ENCODE measurements at regions not wholly inside any gene's neighbourhood (a gene's known extent, or its start where the extent isn't known, plus 50 kb on each side); places are given as distances from the start of the nearest gene placed in this dataset.

DNA sequence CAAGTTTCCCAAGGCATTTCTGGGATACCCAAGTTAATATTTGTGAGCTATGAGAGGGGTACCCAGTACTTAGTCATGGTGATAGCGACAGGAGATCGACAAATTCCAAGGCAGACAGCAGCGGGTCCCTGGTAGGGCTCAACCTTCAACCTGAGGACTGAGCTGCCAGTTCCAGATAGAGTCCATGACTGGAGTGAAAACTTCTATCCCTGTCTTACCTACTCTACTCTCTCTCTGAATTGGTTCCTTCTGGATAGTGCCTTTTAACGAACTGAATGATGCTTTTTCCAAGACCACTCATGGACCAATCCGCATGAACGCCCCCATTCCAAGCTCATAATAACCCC, 76.9 kb upstream of the ALG10 start:
- TF ChIP-seq, protein P1, sequence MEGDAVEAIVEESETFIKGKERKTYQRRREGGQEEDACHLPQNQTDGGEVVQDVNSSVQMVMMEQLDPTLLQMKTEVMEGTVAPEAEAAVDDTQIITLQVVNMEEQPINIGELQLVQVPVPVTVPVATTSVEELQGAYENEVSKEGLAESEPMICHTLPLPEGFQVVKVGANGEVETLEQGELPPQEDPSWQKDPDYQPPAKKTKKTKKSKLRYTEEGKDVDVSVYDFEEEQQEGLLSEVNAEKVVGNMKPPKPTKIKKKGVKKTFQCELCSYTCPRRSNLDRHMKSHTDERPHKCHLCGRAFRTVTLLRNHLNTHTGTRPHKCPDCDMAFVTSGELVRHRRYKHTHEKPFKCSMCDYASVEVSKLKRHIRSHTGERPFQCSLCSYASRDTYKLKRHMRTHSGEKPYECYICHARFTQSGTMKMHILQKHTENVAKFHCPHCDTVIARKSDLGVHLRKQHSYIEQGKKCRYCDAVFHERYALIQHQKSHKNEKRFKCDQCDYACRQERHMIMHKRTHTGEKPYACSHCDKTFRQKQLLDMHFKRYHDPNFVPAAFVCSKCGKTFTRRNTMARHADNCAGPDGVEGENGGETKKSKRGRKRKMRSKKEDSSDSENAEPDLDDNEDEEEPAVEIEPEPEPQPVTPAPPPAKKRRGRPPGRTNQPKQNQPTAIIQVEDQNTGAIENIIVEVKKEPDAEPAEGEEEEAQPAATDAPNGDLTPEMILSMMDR (conservative IDR thresholded peaks at IDR 0.05) = no peak
- TF ChIP-seq EZH2 (IDR thresholded peaks at IDR 0.05; ENCODE audit: low read depth) = no peak

Data from PC-9 (cell line).